Astrocyte (in vitro differentiated cells and primary cell): ENCODE measurements at regions not wholly inside any gene's neighbourhood (a gene's known extent, or its start where the extent isn't known, plus 50 kb on each side); places are given as distances from the start of the nearest gene placed in this dataset.

Source experiments
- CTCF ChIP-seq: IDR thresholded peaks from 2 replicates; pipeline ENCODE4 v1.5.1; 2011; ENCODE audit warnings: low read depth, mild to moderate bottlenecking, inconsistent platforms, low read length, moderate library complexity; ENCODE audit not compliant: insufficient read depth
- EZH2 ChIP-seq: IDR thresholded peaks from 2 replicates; pipeline ENCODE4 v1.6.1; 2012; ENCODE audit warnings: mild to moderate bottlenecking, low read length, inconsistent platforms; ENCODE audit not compliant: insufficient read depth

- no peak for TF ChIP-seq CTCF
- no peak for TF ChIP-seq EZH2
Observed at GRCh38 chr3:105223815-105224214, 142.9 kb upstream of the ALCAM start.
